HepG2 (cell line): ENCODE measurements at regions not wholly inside any gene's neighbourhood (a gene's known extent, or its start where the extent isn't known, plus 50 kb on each side); places are given as distances from the start of the nearest gene placed in this dataset.
A peak's percentile ranks its signal among the peaks of the same experiment; 100 is the strongest.

Experiments
- CERS6 ChIP-seq: sonication (generic); formaldehyde crosslinking; IDR thresholded peaks from 2 replicates; pipeline ENCODE4 v1.5.0; 2020; ENCODE audit warnings: missing genetic modification reagents
- DMAP1 ChIP-seq: IDR thresholded peaks from 2 replicates; pipeline ENCODE4 v1.6.1; 2016
- FOSL1 ChIP-seq: sonication (generic); formaldehyde crosslinking; IDR thresholded peaks from 2 replicates; pipeline ENCODE4 v1.9.0; 2021; ENCODE audit warnings: missing genetic modification reagents, borderline replicate concordance
- FOXP4 ChIP-seq: sonication (generic); formaldehyde crosslinking; IDR thresholded peaks from 2 replicates; pipeline ENCODE4 v1.4.0; 2020; ENCODE audit warnings: missing genetic modification reagents
- GLI4 ChIP-seq: sonication (generic); formaldehyde crosslinking; IDR thresholded peaks from 2 replicates; pipeline ENCODE4 v1.5.1; 2020; ENCODE audit warnings: missing genetic modification reagents, mild to moderate bottlenecking, moderate library complexity, borderline replicate concordance
- GPN1 ChIP-seq: sonication (generic); formaldehyde crosslinking; IDR thresholded peaks from 2 replicates; pipeline ENCODE4 v1.5.1; 2020; ENCODE audit warnings: missing genetic modification reagents, borderline replicate concordance
- HNF4A ChIP-seq: sonication (generic); formaldehyde crosslinking; IDR thresholded peaks from 2 replicates; pipeline ENCODE4 v1.4.0; 2020; ENCODE audit warnings: missing genetic modification reagents
- JDP2 ChIP-seq: sonication (generic); formaldehyde crosslinking; IDR thresholded peaks from 2 replicates; pipeline ENCODE4 v1.8.1; 2022; ENCODE audit warnings: missing genetic modification reagents, borderline replicate concordance
- KLF6 ChIP-seq: IDR thresholded peaks from 2 replicates; pipeline ENCODE4 v1.8.0; 2016; ENCODE audit warnings: missing biosample characterization, missing genetic modification reagents
- NCOA5 ChIP-seq: sonication (generic); formaldehyde crosslinking; IDR thresholded peaks from 2 replicates; pipeline ENCODE4 v1.4.0; 2020; ENCODE audit warnings: missing genetic modification reagents
- PLRG1 ChIP-seq: fragments of 450-650 bp; conservative IDR thresholded peaks from 2 replicates; pipeline ENCODE4 v1.6.1; 2016
- RNF2 ChIP-seq: fragments of 450-650 bp; conservative IDR thresholded peaks from 2 replicates; pipeline ENCODE4 v1.6.1; 2016; ENCODE audit warnings: low read depth
- SMC3 ChIP-seq: IDR thresholded peaks from 2 replicates; pipeline ENCODE4 v1.6.1; 2011; ENCODE audit warnings: low read length, improper control_type of control experiment
- SOX6 ChIP-seq, 2 experiments: fragments of 450-650 bp in 1 of 2; sonication (generic) in 1 of 2; formaldehyde crosslinking in 1 of 2; IDR thresholded peaks; 2 replicates each; pipeline versions ENCODE4 v1.4.0 to v1.6.1; 2017 to 2020; ENCODE audit warnings: antibody characterized with exemption in 1 of 2, mild to moderate bottlenecking in 1 of 2, missing genetic modification reagents in 1 of 2
- SRSF1 ChIP-seq: fragments of 200-400 bp; formaldehyde crosslinking; optimal IDR thresholded peaks from 2 replicates; pipeline ENCODE3; 2017; ENCODE audit warnings: mild to moderate bottlenecking, low read depth, low read length, moderate library complexity
- TEF ChIP-seq: sonication (generic); formaldehyde crosslinking; IDR thresholded peaks from 2 replicates; pipeline ENCODE4 v1.5.0; 2020; ENCODE audit warnings: missing genetic modification reagents
- ZNF644 ChIP-seq: IDR thresholded peaks from 2 replicates; pipeline ENCODE4 v1.6.1; 2016; ENCODE audit warnings: low read depth
- ZNF775 ChIP-seq: sonication (generic); formaldehyde crosslinking; IDR thresholded peaks from 2 replicates; pipeline ENCODE4 v1.4.0; 2020; ENCODE audit warnings: missing genetic modification reagents, mild to moderate bottlenecking, moderate library complexity, borderline replicate concordance
- ZZZ3 ChIP-seq: sonication (generic); formaldehyde crosslinking; IDR thresholded peaks from 2 replicates; pipeline ENCODE4 v1.4.0; 2020; ENCODE audit warnings: missing genetic modification reagents, mild to moderate bottlenecking, borderline replicate concordance
- TF ChIP-seq, protein P1 (sequence below): IDR thresholded peaks from 2 replicates; pipeline ENCODE4 v1.6.1; 2016; ENCODE audit warnings: mild to moderate bottlenecking
- TF ChIP-seq, protein P2 (sequence below): sonication (generic); formaldehyde crosslinking; IDR thresholded peaks from 2 replicates; pipeline ENCODE4 v1.8.1; 2022; ENCODE audit warnings: low read depth, mild to moderate bottlenecking, missing genetic modification reagents

DNA sequence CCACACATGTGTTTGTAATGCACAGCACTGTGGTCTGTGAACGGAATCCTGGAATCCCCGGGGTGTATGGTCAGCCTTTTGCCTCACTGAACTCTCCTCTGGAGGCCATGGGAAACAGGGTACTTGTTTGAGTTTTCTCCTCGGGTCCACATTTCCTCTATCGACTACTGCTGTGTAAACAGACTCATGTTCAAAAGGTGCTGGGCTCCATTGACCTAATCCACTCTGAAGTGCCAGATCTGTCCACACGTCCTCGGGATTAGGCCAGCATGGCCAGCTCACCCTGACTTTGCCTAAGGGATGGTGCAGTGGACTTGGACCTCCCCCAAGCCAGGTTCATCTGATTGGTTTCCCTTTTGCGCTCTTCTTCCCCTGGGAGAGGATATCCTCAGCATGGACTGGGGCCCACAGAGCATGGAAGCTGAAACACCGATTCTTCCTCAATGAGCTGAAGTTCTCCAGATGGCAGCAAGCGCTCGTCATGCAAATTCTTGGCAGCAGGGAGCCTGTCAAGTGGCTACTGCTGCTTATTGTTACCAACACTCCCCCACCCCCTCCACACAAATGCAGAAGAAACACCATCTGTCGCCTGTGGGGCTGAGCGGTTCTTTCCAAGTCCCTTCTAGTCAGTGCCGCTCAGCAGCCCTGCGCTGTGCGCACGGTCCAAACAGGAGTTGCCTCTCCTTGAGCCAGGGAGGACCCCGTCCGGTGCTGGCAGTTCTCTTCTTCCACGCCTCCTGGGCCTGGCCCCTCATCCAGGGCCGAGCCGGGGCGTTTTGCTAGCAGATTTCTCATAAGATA is 292.6 kb upstream of the MARCKS start (continued):
- TF ChIP-seq HNF4A (CRISPR knock-in tag) (peak; percentile 88), JDP2 (CRISPR knock-in tag) (no peak), FOSL1 (CRISPR knock-in tag) (no peak), KLF6 (CRISPR knock-in tag) (0 out of 2 replicates have a peak, but pooled peaks have one; percentile 51), ZZZ3 (CRISPR knock-in tag) (peak; percentile 67; the same call in 1 of the 2 replicates), DMAP1 (CRISPR knock-in tag) (no peak), GLI4 (CRISPR knock-in tag) (no peak), RNF2 (no peak), ZNF775 (CRISPR knock-in tag) (no peak), PLRG1 (no peak), NCOA5 (no peak), SOX6 (IDR thresholded peaks at IDR 0.05) (no peak), SOX6 (CRISPR knock-in tag; IDR thresholded peaks at IDR 0.05) (peak; percentile 88), ZNF644 (CRISPR knock-in tag) (peak; percentile 96), CERS6 (CRISPR knock-in tag) (no peak), SRSF1 (no peak), SMC3 (no peak), FOXP4 (peak; percentile 71), GPN1 (no peak), TEF (CRISPR knock-in tag) (no peak)
- TF ChIP-seq, protein P1, sequence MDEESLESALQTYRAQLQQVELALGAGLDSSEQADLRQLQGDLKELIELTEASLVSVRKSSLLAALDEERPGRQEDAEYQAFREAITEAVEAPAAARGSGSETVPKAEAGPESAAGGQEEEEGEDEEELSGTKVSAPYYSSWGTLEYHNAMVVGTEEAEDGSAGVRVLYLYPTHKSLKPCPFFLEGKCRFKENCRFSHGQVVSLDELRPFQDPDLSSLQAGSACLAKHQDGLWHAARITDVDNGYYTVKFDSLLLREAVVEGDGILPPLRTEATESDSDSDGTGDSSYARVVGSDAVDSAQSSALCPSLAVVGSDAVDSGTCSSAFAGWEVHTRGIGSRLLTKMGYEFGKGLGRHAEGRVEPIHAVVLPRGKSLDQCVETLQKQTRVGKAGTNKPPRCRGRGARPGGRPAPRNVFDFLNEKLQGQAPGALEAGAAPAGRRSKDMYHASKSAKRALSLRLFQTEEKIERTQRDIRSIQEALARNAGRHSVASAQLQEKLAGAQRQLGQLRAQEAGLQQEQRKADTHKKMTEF (CRISPR knock-in tag) = peak; percentile 79
- TF ChIP-seq, protein P2, sequence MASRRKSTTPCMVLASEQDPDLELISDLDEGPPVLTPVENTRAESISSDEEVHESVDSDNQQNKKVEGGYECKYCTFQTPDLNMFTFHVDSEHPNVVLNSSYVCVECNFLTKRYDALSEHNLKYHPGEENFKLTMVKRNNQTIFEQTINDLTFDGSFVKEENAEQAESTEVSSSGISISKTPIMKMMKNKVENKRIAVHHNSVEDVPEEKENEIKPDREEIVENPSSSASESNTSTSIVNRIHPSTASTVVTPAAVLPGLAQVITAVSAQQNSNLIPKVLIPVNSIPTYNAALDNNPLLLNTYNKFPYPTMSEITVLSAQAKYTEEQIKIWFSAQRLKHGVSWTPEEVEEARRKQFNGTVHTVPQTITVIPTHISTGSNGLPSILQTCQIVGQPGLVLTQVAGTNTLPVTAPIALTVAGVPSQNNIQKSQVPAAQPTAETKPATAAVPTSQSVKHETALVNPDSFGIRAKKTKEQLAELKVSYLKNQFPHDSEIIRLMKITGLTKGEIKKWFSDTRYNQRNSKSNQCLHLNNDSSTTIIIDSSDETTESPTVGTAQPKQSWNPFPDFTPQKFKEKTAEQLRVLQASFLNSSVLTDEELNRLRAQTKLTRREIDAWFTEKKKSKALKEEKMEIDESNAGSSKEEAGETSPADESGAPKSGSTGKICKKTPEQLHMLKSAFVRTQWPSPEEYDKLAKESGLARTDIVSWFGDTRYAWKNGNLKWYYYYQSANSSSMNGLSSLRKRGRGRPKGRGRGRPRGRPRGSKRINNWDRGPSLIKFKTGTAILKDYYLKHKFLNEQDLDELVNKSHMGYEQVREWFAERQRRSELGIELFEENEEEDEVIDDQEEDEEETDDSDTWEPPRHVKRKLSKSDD = peak; percentile 79; the same call in 1 of the 2 replicates
